H9 (cell line): ENCODE measurements at regions not wholly inside any gene's neighbourhood (a gene's known extent, or its start where the extent isn't known, plus 50 kb on each side); places are given as distances from the start of the nearest gene placed in this dataset.

Experiments
- DNase-seq: peaks from one replicate; pipeline ENCODE4 v3.0.0-alpha.2; 2017
- H2AFZ ChIP-seq: one replicate; pipeline ENCODE4 v1.6.1; 2013; ENCODE audit warnings: mild to moderate bottlenecking, low read length, control low read depth, moderate library complexity
- H2AK5ac ChIP-seq: 2 replicates; pipeline ENCODE4 v1.6.1; 2013; ENCODE audit warnings: low read length, control low read depth, mixed read lengths; ENCODE audit not compliant: insufficient read length
- H2BK120ac ChIP-seq: one replicate; pipeline ENCODE4 v1.6.1; 2013; ENCODE audit warnings: low read depth, mild to moderate bottlenecking, low read length, control low read depth, inconsistent platforms; ENCODE audit not compliant: poor library complexity, severe bottlenecking
- H2BK12ac ChIP-seq: 2 replicates; pipeline ENCODE4 v1.6.1; 2013; ENCODE audit warnings: low read length, control low read depth, mixed read lengths, low read depth; ENCODE audit not compliant: insufficient read length
- H2BK15ac ChIP-seq: 2 replicates; pipeline ENCODE4 v1.6.1; 2013; ENCODE audit warnings: low read depth, low read length, control low read depth
- H2BK20ac ChIP-seq: one replicate; pipeline ENCODE4 v1.6.1; 2013; ENCODE audit warnings: low read depth, mild to moderate bottlenecking, low read length, control low read depth, inconsistent platforms; ENCODE audit not compliant: poor library complexity, severe bottlenecking
- H2BK5ac ChIP-seq: 2 replicates; pipeline ENCODE4 v1.6.1; 2013; ENCODE audit warnings: low read length, control low read depth, mixed read lengths; ENCODE audit not compliant: insufficient read length
- H3K14ac ChIP-seq: 2 replicates; pipeline ENCODE4 v1.6.1; 2013; ENCODE audit warnings: low read length, control low read depth; ENCODE audit not compliant: insufficient read depth
- H3K18ac ChIP-seq: 2 replicates; pipeline ENCODE4 v1.6.1; 2013; ENCODE audit warnings: low read depth, mild to moderate bottlenecking, mixed read lengths, low read length, control low read depth; ENCODE audit not compliant: insufficient read length
- H3K23ac ChIP-seq: 2 replicates; pipeline ENCODE4 v1.6.1; 2013; ENCODE audit warnings: low read length, control low read depth, mixed read lengths, low read depth; ENCODE audit not compliant: insufficient read length
- H3K23me2 ChIP-seq: 2 replicates; pipeline ENCODE4 v1.6.1; 2013; ENCODE audit warnings: low read depth, mild to moderate bottlenecking, mixed read lengths, low read length, control low read depth; ENCODE audit not compliant: insufficient read length, poor library complexity, severe bottlenecking
- H3K27ac ChIP-seq: 2 replicates; pipeline ENCODE4 v1.5.1; 2013; ENCODE audit warnings: low read length, control low read depth, mixed read lengths, low read depth; ENCODE audit not compliant: insufficient read length
- H3K27me3 ChIP-seq: 2 replicates; pipeline ENCODE4 v1.6.1; 2013; ENCODE audit warnings: low read length, control low read depth, inconsistent platforms; ENCODE audit not compliant: insufficient read depth
- H3K4ac ChIP-seq: 2 replicates; pipeline ENCODE4 v1.6.1; 2013; ENCODE audit warnings: low read depth, mild to moderate bottlenecking, control low read depth, inconsistent platforms, low read length, moderate library complexity
- H3K4me1 ChIP-seq: 2 replicates; pipeline ENCODE4 v1.6.1; 2013; ENCODE audit warnings: low read length, control low read depth, inconsistent platforms; ENCODE audit not compliant: insufficient read depth
- H3K4me2 ChIP-seq: 2 replicates; pipeline ENCODE4 v1.6.1; 2013; ENCODE audit warnings: low read length, control low read depth, mixed read lengths; ENCODE audit not compliant: insufficient read length, insufficient read depth
- H3K56ac ChIP-seq: 2 replicates; pipeline ENCODE4 v1.6.1; 2013; ENCODE audit warnings: low read depth, mild to moderate bottlenecking, mixed read lengths, low read length, control low read depth; ENCODE audit not compliant: insufficient read length
- H3K79me1 ChIP-seq: 2 replicates; pipeline ENCODE4 v1.6.1; 2013; ENCODE audit warnings: low read depth, mild to moderate bottlenecking, moderate library complexity, low read length, control low read depth, inconsistent platforms; ENCODE audit not compliant: insufficient read depth, poor library complexity, severe bottlenecking
- H3K79me2 ChIP-seq: 2 replicates; pipeline ENCODE4 v1.6.1; 2013; ENCODE audit warnings: low read length, control low read depth, inconsistent platforms; ENCODE audit not compliant: insufficient read depth
- H3K9ac ChIP-seq: 2 replicates; pipeline ENCODE4 v1.6.1; 2013; ENCODE audit warnings: low read length, control low read depth, mixed read lengths; ENCODE audit not compliant: insufficient read length; ENCODE audit errors: extremely low read depth
- H3K9me3 ChIP-seq: one replicate; pipeline ENCODE4 v1.6.1; 2013; ENCODE audit warnings: low read depth, low read length, inconsistent platforms; ENCODE audit not compliant: control insufficient read depth
- H3T11ph ChIP-seq: one replicate; pipeline ENCODE4 v1.6.1; 2013; ENCODE audit warnings: mild to moderate bottlenecking, low read length, control low read depth, inconsistent platforms
- H4K20me1 ChIP-seq: one replicate; pipeline ENCODE4 v1.6.1; 2013; ENCODE audit not compliant: control insufficient read depth, insufficient read length, insufficient read depth
- H4K5ac ChIP-seq: 2 replicates; pipeline ENCODE4 v1.6.1; 2013; ENCODE audit warnings: low read depth, mild to moderate bottlenecking, mixed read lengths, low read length, control low read depth; ENCODE audit not compliant: insufficient read length
- H4K8ac ChIP-seq: replicated peaks from 2 replicates; pipeline ENCODE4 v1.6.1; 2013; ENCODE audit warnings: low read length, control low read depth, mixed read lengths, low read depth; ENCODE audit not compliant: insufficient read length
- H4K91ac ChIP-seq: 2 replicates; pipeline ENCODE4 v1.6.1; 2013; ENCODE audit warnings: low read depth, mild to moderate bottlenecking, moderate library complexity, mixed read lengths, low read length, control low read depth; ENCODE audit not compliant: insufficient read length
- H3K27ac Mint-ChIP-seq, 3 experiments: 2 replicates in 2 of 3; 3 replicates in 1 of 3; pipeline ENCODE4 v1.8.0; 2020 to 2021; ENCODE audit warnings: mixed read lengths in 3 of 3, mild to moderate bottlenecking in 1 of 3, moderate library complexity in 1 of 3
- H3K27me3 Mint-ChIP-seq: 2 replicates; pipeline ENCODE4 v1.8.0; 2021; ENCODE audit warnings: low read depth, mild to moderate bottlenecking, moderate library complexity, mixed read lengths
- H3K36me3 Mint-ChIP-seq, 3 experiments: 2 replicates in 2 of 3; 3 replicates in 1 of 3; pipeline ENCODE4 v1.8.0; 2020 to 2021; ENCODE audit warnings: low read depth in 3 of 3, mixed read lengths in 3 of 3; ENCODE audit not compliant: insufficient read depth in 1 of 3
- H3K4me1 Mint-ChIP-seq, 2 experiments: 2 replicates each; pipeline ENCODE4 v1.8.0; 2020; ENCODE audit warnings: mixed read lengths in 2 of 2
- H3K4me3 Mint-ChIP-seq, 2 experiments: 2 replicates in 1 of 2; 3 replicates in 1 of 2; pipeline ENCODE4 v1.8.0; 2020 to 2021; ENCODE audit warnings: mild to moderate bottlenecking in 2 of 2, mixed read lengths in 2 of 2, moderate library complexity in 1 of 2
- H3K9me3 Mint-ChIP-seq, 2 experiments: 2 replicates in 1 of 2; 3 replicates in 1 of 2; pipeline ENCODE4 v1.8.0; 2020; ENCODE audit warnings: mild to moderate bottlenecking in 2 of 2, mixed read lengths in 2 of 2, moderate library complexity in 1 of 2
- WGBS: extraction: QIAGEN DNeasy Blood & Tissue Kit; methylation state at CpG from one replicate; pipeline ENCODE4 v1.1.7; 2013; ENCODE audit warnings: missing lambda C conversion rate, low lambda C conversion rate, mixed read lengths; ENCODE audit not compliant: insufficient read length; ENCODE audit errors: extremely low coverage; 5-methylcytosine and 5-hydroxymethylcytosine counted together
- TF ChIP-seq, protein P1 (sequence below): fragments of 200-600 bp; sonication (generic); conservative IDR thresholded peaks from 3 replicates; pipeline ENCODE4 v1.8.0; 2021; ENCODE audit warnings: antibody characterized with exemption, mild to moderate bottlenecking

DNA sequence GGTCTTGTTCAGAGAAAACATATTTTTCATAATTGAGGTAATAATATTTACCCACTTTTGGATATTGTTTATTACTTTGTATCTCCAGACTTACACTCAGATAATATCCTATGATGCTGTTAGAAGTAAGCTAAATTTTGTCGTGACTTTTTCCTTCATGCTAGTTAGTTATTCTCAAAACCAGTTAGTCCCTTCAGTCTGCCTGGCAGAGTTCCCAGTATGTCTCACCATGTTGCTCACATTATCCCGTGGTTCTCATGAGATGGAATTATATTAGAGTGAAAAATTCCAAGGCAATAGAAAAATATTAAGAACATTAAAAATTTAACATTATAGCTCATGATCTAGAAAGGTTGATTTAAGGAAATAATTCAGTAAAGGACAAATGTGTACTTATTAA lies 81.5 kb upstream of the SMIM30 start:
- no peaks in the 10 kb centered on the region for H4K20me1 ChIP-seq
- no peak overlapping the region for H2AFZ ChIP-seq
- H3K79me1 ChIP-seq: no peaks in the 10 kb centered on the region
- H3K18ac ChIP-seq: no peak overlapping the region
- H3T11ph ChIP-seq: no peak overlapping the region
- Mint-ChIP-seq H3K27ac (no peak overlapping the region), H3K36me3 (no peaks in the 10 kb centered on the region), H3K4me1 (no peaks in the 10 kb centered on the region), H3K27me3 (peaks cover 27% of the 10 kb centered on the region), H3K9me3 (no peaks in the 10 kb centered on the region), H3K4me3 (no peak overlapping the region)
- no peak overlapping the region for H3K14ac ChIP-seq
- H4K8ac ChIP-seq: no peak overlapping the region
- no peak overlapping the region for H3K56ac ChIP-seq
- H3K27ac ChIP-seq: no peak overlapping the region
- no peaks in the 10 kb centered on the region for H3K27me3 ChIP-seq
- no peak overlapping the region for H3K9ac ChIP-seq
- no peaks in the 10 kb centered on the region for H3K9me3 ChIP-seq
- H3K4ac ChIP-seq: no peak overlapping the region
- TF ChIP-seq, protein P1, sequence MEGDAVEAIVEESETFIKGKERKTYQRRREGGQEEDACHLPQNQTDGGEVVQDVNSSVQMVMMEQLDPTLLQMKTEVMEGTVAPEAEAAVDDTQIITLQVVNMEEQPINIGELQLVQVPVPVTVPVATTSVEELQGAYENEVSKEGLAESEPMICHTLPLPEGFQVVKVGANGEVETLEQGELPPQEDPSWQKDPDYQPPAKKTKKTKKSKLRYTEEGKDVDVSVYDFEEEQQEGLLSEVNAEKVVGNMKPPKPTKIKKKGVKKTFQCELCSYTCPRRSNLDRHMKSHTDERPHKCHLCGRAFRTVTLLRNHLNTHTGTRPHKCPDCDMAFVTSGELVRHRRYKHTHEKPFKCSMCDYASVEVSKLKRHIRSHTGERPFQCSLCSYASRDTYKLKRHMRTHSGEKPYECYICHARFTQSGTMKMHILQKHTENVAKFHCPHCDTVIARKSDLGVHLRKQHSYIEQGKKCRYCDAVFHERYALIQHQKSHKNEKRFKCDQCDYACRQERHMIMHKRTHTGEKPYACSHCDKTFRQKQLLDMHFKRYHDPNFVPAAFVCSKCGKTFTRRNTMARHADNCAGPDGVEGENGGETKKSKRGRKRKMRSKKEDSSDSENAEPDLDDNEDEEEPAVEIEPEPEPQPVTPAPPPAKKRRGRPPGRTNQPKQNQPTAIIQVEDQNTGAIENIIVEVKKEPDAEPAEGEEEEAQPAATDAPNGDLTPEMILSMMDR: no peak
- no peak overlapping the region for H3K23ac ChIP-seq
- no peak overlapping the region for H4K5ac ChIP-seq
- no peaks in the 10 kb centered on the region for H3K4me1 ChIP-seq
- H2BK15ac ChIP-seq: no peak overlapping the region
- no peak overlapping the region for H2BK20ac ChIP-seq
- H2BK5ac ChIP-seq: no peak overlapping the region
- H2BK12ac ChIP-seq: no peak overlapping the region
- no peak overlapping the region for H4K91ac ChIP-seq
- H2AK5ac ChIP-seq: no peak overlapping the region
- no peaks in the 10 kb centered on the region for H3K79me2 ChIP-seq
- H2BK120ac ChIP-seq: no peak overlapping the region
- DNase-seq: no peak
- H3K23me2 ChIP-seq: no peaks in the 10 kb centered on the region
- no CpG with 5 or more reads among the region's 2 CpGs for WGBS
- H3K4me2 ChIP-seq: no peak overlapping the region
